Trophoblast cell (in vitro differentiated cells and primary cell): ENCODE measurements at regions not wholly inside any gene's neighbourhood (a gene's known extent, or its start where the extent isn't known, plus 50 kb on each side); places are given as distances from the start of the nearest gene placed in this dataset.
A peak's percentile ranks its signal among the peaks of the same experiment; 100 is the strongest.

Source experiments
- DNase-seq, 2 donors: peaks; one replicate each; pipeline ENCODE4 v3.0.0-alpha.2; 2016
- H2AFZ ChIP-seq: 2 replicates; pipeline ENCODE4 v1.6.1; 2013; ENCODE audit warnings: low read length, moderate library complexity, mild to moderate bottlenecking; ENCODE audit not compliant: insufficient read depth, poor library complexity
- H2AK5ac ChIP-seq: 2 replicates; pipeline ENCODE4 v1.6.1; 2013; ENCODE audit warnings: mild to moderate bottlenecking, low read length
- H2BK120ac ChIP-seq: 2 replicates; pipeline ENCODE4 v1.6.1; 2013; ENCODE audit warnings: low read length, mild to moderate bottlenecking, moderate library complexity; ENCODE audit not compliant: insufficient read depth, poor library complexity
- H2BK12ac ChIP-seq: 2 replicates; pipeline ENCODE4 v1.6.1; 2013; ENCODE audit warnings: mild to moderate bottlenecking, low read length, moderate library complexity
- H2BK5ac ChIP-seq: 2 replicates; pipeline ENCODE4 v1.6.1; 2013; ENCODE audit warnings: low read length, low read depth, moderate library complexity, mild to moderate bottlenecking; ENCODE audit not compliant: poor library complexity
- H3K14ac ChIP-seq: 2 replicates; pipeline ENCODE4 v1.6.1; 2013; ENCODE audit warnings: mild to moderate bottlenecking, low read length
- H3K18ac ChIP-seq: 2 replicates; pipeline ENCODE4 v1.6.1; 2013; ENCODE audit warnings: mild to moderate bottlenecking, low read length
- H3K23ac ChIP-seq: 2 replicates; pipeline ENCODE4 v1.6.1; 2013; ENCODE audit warnings: low read length
- H3K27ac ChIP-seq: 2 replicates; pipeline ENCODE4 v1.5.1; 2013; ENCODE audit warnings: low read depth, mild to moderate bottlenecking, inconsistent platforms, low read length, moderate library complexity
- H3K27me3 ChIP-seq: 2 replicates; pipeline ENCODE4 v1.6.1; 2013; ENCODE audit warnings: inconsistent platforms, mild to moderate bottlenecking, low read length, moderate library complexity; ENCODE audit not compliant: insufficient read depth
- H3K36me3 ChIP-seq, 2 experiments: 1 replicate in 1 of 2; 2 replicates in 1 of 2; pipeline ENCODE4 v1.6.1; 2013; ENCODE audit warnings: low read length in 2 of 2, mild to moderate bottlenecking in 2 of 2, moderate library complexity in 1 of 2; ENCODE audit not compliant: insufficient read depth in 2 of 2, control insufficient read depth in 1 of 2
- H3K4ac ChIP-seq: 2 replicates; pipeline ENCODE4 v1.6.1; 2013; ENCODE audit warnings: low read depth, mild to moderate bottlenecking, low read length, moderate library complexity
- H3K4me1 ChIP-seq, 2 experiments: 1 replicate in 1 of 2; 2 replicates in 1 of 2; pipeline ENCODE4 v1.6.1; 2013; ENCODE audit warnings: low read length in 2 of 2, mild to moderate bottlenecking in 2 of 2, moderate library complexity in 1 of 2; ENCODE audit not compliant: insufficient read depth in 2 of 2, control insufficient read depth in 1 of 2
- H3K4me2 ChIP-seq: 2 replicates; pipeline ENCODE4 v1.6.1; 2013; ENCODE audit warnings: inconsistent platforms, mild to moderate bottlenecking, low read length, moderate library complexity
- H3K4me3 ChIP-seq: 2 replicates; pipeline ENCODE4 v1.5.1; 2013; ENCODE audit warnings: mild to moderate bottlenecking, low read depth, low read length, inconsistent platforms
- H3K79me1 ChIP-seq: one replicate; pipeline ENCODE4 v1.6.1; 2013; ENCODE audit warnings: low read length
- H3K79me2 ChIP-seq: 2 replicates; pipeline ENCODE4 v1.6.1; 2013; ENCODE audit warnings: low read length, mild to moderate bottlenecking; ENCODE audit not compliant: control insufficient read depth, insufficient read depth, poor library complexity
- H3K9ac ChIP-seq: 2 replicates; pipeline ENCODE4 v1.6.1; 2013; ENCODE audit warnings: mild to moderate bottlenecking, low read length
- H3K9me3 ChIP-seq: 2 replicates; pipeline ENCODE4 v1.6.1; 2013; ENCODE audit warnings: low read depth, mild to moderate bottlenecking, control low read depth, inconsistent platforms, low read length; ENCODE audit not compliant: insufficient read depth
- H4K12ac ChIP-seq: 2 replicates; pipeline ENCODE4 v1.6.1; 2013; ENCODE audit warnings: low read depth, mild to moderate bottlenecking, low read length, moderate library complexity
- H4K8ac ChIP-seq: 2 replicates; pipeline ENCODE4 v1.6.1; 2013; ENCODE audit warnings: low read depth, mild to moderate bottlenecking, low read length, moderate library complexity
- H4K91ac ChIP-seq: one replicate; pipeline ENCODE4 v1.6.1; 2013; ENCODE audit warnings: low read depth, mild to moderate bottlenecking, low read length, moderate library complexity
- WGBS: extraction: QIAGEN DNeasy Blood & Tissue Kit; methylation state at CpG from one replicate; pipeline ENCODE4 v1.1.7; 2013; ENCODE audit warnings: missing lambda C conversion rate; ENCODE audit not compliant: insufficient read length, insufficient coverage; ENCODE audit errors: extremely low coverage; 5-methylcytosine and 5-hydroxymethylcytosine counted together

- H4K91ac ChIP-seq, result no peak overlapping the region
- no CpG with 5 or more reads among the region's 9 CpGs for WGBS
- H2BK5ac ChIP-seq, result no peak overlapping the region
- no peak overlapping the region for H3K27ac ChIP-seq
- no peak overlapping the region for H2BK120ac ChIP-seq
- no peak overlapping the region for H3K4me2 ChIP-seq
- no peaks in the 10 kb centered on the region for H3K4me1 ChIP-seq
- no peak overlapping the region for H3K23ac ChIP-seq
- no peak overlapping the region for H4K8ac ChIP-seq
- no peak overlapping the region for H3K4ac ChIP-seq
- no peak overlapping the region for H3K18ac ChIP-seq
- H3K14ac ChIP-seq, result no peak overlapping the region
- no peaks in the 10 kb centered on the region for H3K79me2 ChIP-seq
- no peaks in the 10 kb centered on the region for H3K36me3 ChIP-seq
- H2BK12ac ChIP-seq, result no peak overlapping the region
- no peaks in the 10 kb centered on the region for H3K79me1 ChIP-seq
- peak; percentile 70 to 90 for DNase-seq
- no peak overlapping the region for H2AFZ ChIP-seq
- H3K27me3 ChIP-seq, result no peaks in the 10 kb centered on the region
- no peak overlapping the region for H3K4me3 ChIP-seq
- H4K12ac ChIP-seq, result no peak overlapping the region
- H3K9ac ChIP-seq, result no peak overlapping the region
- no peak overlapping the region for H2AK5ac ChIP-seq
- H3K9me3 ChIP-seq, result peaks cover 4% of the 10 kb centered on the region
These were observed 75.2 kb downstream of the DHCR7 start for GRCh38 chr11:71372693-71373657.

GRCh38 chr11:71371674-71372069 lies 76.5 kb downstream of the DHCR7 start:
- WGBS, result no CpG with 5 or more reads among the region's 2 CpGs
- no peaks in the 10 kb centered on the region for H3K36me3 ChIP-seq
- H3K9ac ChIP-seq, result no peak overlapping the region
- no peak overlapping the region for H3K4me3 ChIP-seq
- H2BK12ac ChIP-seq, result no peak overlapping the region
- H3K79me2 ChIP-seq, result no peaks in the 10 kb centered on the region
- no peak overlapping the region for H3K23ac ChIP-seq
- no peak overlapping the region for H3K4ac ChIP-seq
- peaks cover 4% of the 10 kb centered on the region for H3K9me3 ChIP-seq
- no peaks in the 10 kb centered on the region for H3K79me1 ChIP-seq
- H2BK5ac ChIP-seq, result no peak overlapping the region
- H3K4me1 ChIP-seq, result no peaks in the 10 kb centered on the region
- DNase-seq, result no peak
- H3K14ac ChIP-seq, result no peak overlapping the region
- H3K27me3 ChIP-seq, result no peaks in the 10 kb centered on the region
- no peak overlapping the region for H2AFZ ChIP-seq
- H2BK120ac ChIP-seq, result no peak overlapping the region
- no peak overlapping the region for H3K4me2 ChIP-seq
- no peak overlapping the region for H4K8ac ChIP-seq
- no peak overlapping the region for H4K12ac ChIP-seq
- H2AK5ac ChIP-seq, result no peak overlapping the region
- H3K27ac ChIP-seq, result no peak overlapping the region
- H4K91ac ChIP-seq, result no peak overlapping the region
- no peak overlapping the region for H3K18ac ChIP-seq

DNA sequence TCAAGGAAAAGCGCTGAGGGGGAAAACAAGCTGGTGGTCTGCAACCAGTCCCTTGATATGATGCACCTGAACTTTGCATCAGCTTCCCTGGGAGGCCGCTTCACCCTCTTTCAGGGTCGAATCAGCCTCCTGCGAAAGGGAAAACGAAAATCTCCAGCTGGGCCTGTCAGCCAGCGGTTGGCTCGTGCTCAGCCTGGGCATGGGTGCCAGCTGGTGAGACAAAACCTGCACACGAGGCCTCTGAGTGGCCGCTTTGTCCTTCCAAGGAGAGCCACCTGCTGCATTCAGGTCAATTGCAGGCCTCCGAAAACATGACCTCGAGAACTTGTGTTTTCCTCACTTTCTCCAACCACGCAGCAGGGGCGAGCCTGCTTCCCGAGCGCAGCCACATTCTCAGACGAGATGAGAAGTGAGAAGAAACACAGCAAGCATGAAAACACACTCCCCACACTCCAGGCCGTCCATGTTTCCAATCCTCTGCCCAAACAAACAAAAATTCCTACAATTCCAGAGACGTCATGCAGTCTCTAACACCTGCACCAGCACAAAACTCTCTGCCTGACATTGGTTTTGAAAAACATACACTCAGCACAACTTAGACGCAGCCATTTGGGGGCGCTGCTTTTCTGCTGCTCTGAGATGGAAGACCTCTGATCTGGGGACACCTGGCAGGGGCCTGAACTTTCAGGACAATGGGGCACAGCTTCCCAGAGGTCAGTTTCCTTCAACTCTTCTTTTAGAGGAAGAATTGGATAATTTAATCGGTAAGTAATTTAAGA lies 77.1 kb downstream of the DHCR7 start:
- H3K4ac ChIP-seq, result no peak overlapping the region
- H3K36me3 ChIP-seq, result no peaks in the 10 kb centered on the region
- H3K79me2 ChIP-seq, result no peaks in the 10 kb centered on the region
- H2BK12ac ChIP-seq, result no peak overlapping the region
- no peak overlapping the region for H2AFZ ChIP-seq
- no peak overlapping the region for H4K12ac ChIP-seq
- peaks cover 4% of the 10 kb centered on the region for H3K9me3 ChIP-seq
- H3K14ac ChIP-seq, result no peak overlapping the region
- DNase-seq, result peak in 1 of 2 donors; percentile 50
- no peaks in the 10 kb centered on the region for H3K79me1 ChIP-seq
- H4K8ac ChIP-seq, result no peak overlapping the region
- H4K91ac ChIP-seq, result no peak overlapping the region
- no peak overlapping the region for H3K27ac ChIP-seq
- H2BK120ac ChIP-seq, result no peak overlapping the region
- no peak overlapping the region for H3K4me3 ChIP-seq
- H3K18ac ChIP-seq, result no peak overlapping the region
- no peaks in the 10 kb centered on the region for H3K4me1 ChIP-seq
- H2BK5ac ChIP-seq, result no peak overlapping the region
- H3K27me3 ChIP-seq, result no peaks in the 10 kb centered on the region
- H2AK5ac ChIP-seq, result no peak overlapping the region
- WGBS, result no CpG with 5 or more reads among the region's 21 CpGs
- H3K4me2 ChIP-seq, result no peak overlapping the region
- no peak overlapping the region for H3K9ac ChIP-seq
- no peak overlapping the region for H3K23ac ChIP-seq

GRCh38 chr11:71370020-71370747 lies 78.0 kb downstream of the DHCR7 start:
- Histone ChIP-seq H2BK12ac (no peak overlapping the region), H3K18ac (no peak overlapping the region), H3K23ac (no peak overlapping the region), H3K36me3 (no peaks in the 10 kb centered on the region), H3K9ac (no peak overlapping the region), H3K4me3 (no peak overlapping the region), H3K4ac (no peak overlapping the region), H2BK5ac (no peak overlapping the region), H3K9me3 (peaks cover 4% of the 10 kb centered on the region), H3K14ac (no peak overlapping the region), H3K27me3 (no peaks in the 10 kb centered on the region), H2AFZ (no peak overlapping the region), H3K79me2 (no peaks in the 10 kb centered on the region), H4K91ac (no peak overlapping the region), H4K12ac (no peak overlapping the region), H2BK120ac (no peak overlapping the region), H2AK5ac (no peak overlapping the region), H3K4me2 (no peak overlapping the region), H3K27ac (no peak overlapping the region), H4K8ac (no peak overlapping the region), H3K4me1 (no peaks in the 10 kb centered on the region), H3K79me1 (no peaks in the 10 kb centered on the region)
- no peak for DNase-seq
- no CpG with 5 or more reads among the region's 6 CpGs for WGBS
